22Rv1 (cell line): ENCODE measurements at regions not wholly inside any gene's neighbourhood (a gene's known extent, or its start where the extent isn't known, plus 50 kb on each side); places are given as distances from the start of the nearest gene placed in this dataset.

Experiments used
- ZFX ChIP-seq: fragments of 450-650 bp; IDR thresholded peaks from 2 replicates; pipeline ENCODE4 v1.6.1; 2017; ENCODE audit warnings: antibody characterized with exemption, borderline replicate concordance
- TF ChIP-seq, protein P1 (sequence below): fragments of 450-650 bp; IDR thresholded peaks from 2 replicates; pipeline ENCODE4 v1.5.1; 2017; ENCODE audit warnings: mild to moderate bottlenecking

GRCh38 chr5:5676218-5676617 lies 253.7 kb downstream of the ICE1 start:
- TF ChIP-seq, protein P1, sequence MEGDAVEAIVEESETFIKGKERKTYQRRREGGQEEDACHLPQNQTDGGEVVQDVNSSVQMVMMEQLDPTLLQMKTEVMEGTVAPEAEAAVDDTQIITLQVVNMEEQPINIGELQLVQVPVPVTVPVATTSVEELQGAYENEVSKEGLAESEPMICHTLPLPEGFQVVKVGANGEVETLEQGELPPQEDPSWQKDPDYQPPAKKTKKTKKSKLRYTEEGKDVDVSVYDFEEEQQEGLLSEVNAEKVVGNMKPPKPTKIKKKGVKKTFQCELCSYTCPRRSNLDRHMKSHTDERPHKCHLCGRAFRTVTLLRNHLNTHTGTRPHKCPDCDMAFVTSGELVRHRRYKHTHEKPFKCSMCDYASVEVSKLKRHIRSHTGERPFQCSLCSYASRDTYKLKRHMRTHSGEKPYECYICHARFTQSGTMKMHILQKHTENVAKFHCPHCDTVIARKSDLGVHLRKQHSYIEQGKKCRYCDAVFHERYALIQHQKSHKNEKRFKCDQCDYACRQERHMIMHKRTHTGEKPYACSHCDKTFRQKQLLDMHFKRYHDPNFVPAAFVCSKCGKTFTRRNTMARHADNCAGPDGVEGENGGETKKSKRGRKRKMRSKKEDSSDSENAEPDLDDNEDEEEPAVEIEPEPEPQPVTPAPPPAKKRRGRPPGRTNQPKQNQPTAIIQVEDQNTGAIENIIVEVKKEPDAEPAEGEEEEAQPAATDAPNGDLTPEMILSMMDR, result no peak
- TF ChIP-seq ZFX, result no peak
